H1 (cell line): ENCODE measurements at regions not wholly inside any gene's neighbourhood (a gene's known extent, or its start where the extent isn't known, plus 50 kb on each side); places are given as distances from the start of the nearest gene placed in this dataset.
"Not testable (repeated sequence)": the region's sequence is repeated elsewhere in the genome, so short reads cannot be mapped to it uniquely, and the experiment has no call there.

Experiments used
- CTCF ChIA-PET: fragments of 300-600 bp; sonication (Branson Sonifier 250); formaldehyde crosslinking; loops from one replicate; lab custom pipeline; 2021; ENCODE audit not compliant: partially characterized antibody; lab: Charles Lee
- POLR2A ChIA-PET: fragments of 300-600 bp; sonication (Branson Sonifier 250); formaldehyde crosslinking; loops from one replicate; lab custom pipeline; 2021; ENCODE audit warnings: inconsistent platforms; ENCODE audit not compliant: partially characterized antibody; lab: Charles Lee
- DNase-seq, 2 experiments: peaks; one replicate each; pipeline versions ENCODE4 v3.0.0 to v3.0.0-alpha.2; 2010 to 2022; ENCODE audit warnings: low spot score in 2 of 2, low read depth in 1 of 2, mixed read lengths in 1 of 2
- FAIRE-seq: peaks from 2 replicates; lab custom pipeline; 2011; peaks lifted over from hg19 to GRCh38; lab: Jason Lieb, UNC
- H2AFZ ChIP-seq: 2 replicates; pipeline ENCODE4 v1.8.1; 2012; ENCODE audit warnings: low read length, inconsistent platforms
- H2AK5ac ChIP-seq: 2 replicates; pipeline ENCODE4 v1.6.1; 2013; ENCODE audit warnings: low read depth, low read length
- H2BK120ac ChIP-seq: replicated peaks from 2 replicates; pipeline ENCODE3; 2013; ENCODE audit warnings: low read depth, low read length, inconsistent platforms
- H2BK12ac ChIP-seq: 2 replicates; pipeline ENCODE4 v1.6.1; 2013; ENCODE audit warnings: low read depth, low read length
- H2BK15ac ChIP-seq: 2 replicates; pipeline ENCODE4 v1.6.1; 2013; ENCODE audit warnings: low read length
- H2BK20ac ChIP-seq: 2 replicates; pipeline ENCODE4 v1.6.1; 2013; ENCODE audit warnings: low read length
- H2BK5ac ChIP-seq: 2 replicates; pipeline ENCODE4 v1.6.1; 2013; ENCODE audit warnings: low read depth, low read length
- H3K14ac ChIP-seq: 2 replicates; pipeline ENCODE4 v1.6.1; 2013; ENCODE audit warnings: inconsistent platforms; ENCODE audit not compliant: insufficient read length
- H3K18ac ChIP-seq: 2 replicates; pipeline ENCODE4 v1.6.1; 2013; ENCODE audit warnings: low read length; ENCODE audit errors: extremely low read depth
- H3K23ac ChIP-seq: 2 replicates; pipeline ENCODE4 v1.6.1; 2013; ENCODE audit warnings: inconsistent platforms; ENCODE audit not compliant: insufficient read length
- H3K23me2 ChIP-seq: 2 replicates; pipeline ENCODE4 v1.6.1; 2013; ENCODE audit warnings: low read depth, low read length
- H3K27ac ChIP-seq: 2 replicates; pipeline ENCODE4 v1.6.1; 2011; ENCODE audit warnings: low read depth, low read length, inconsistent platforms
- H3K27me3 ChIP-seq, 4 experiments: replicated peaks in 1 of 4; 1 replicate in 1 of 4; 2 replicates in 3 of 4; pipeline versions ENCODE4 v1.6.1 to v1.8.1; 2011 to 2013; ENCODE audit warnings: low read length in 3 of 4, mild to moderate bottlenecking in 3 of 4, inconsistent platforms in 2 of 4, mixed read lengths in 2 of 4, moderate library complexity in 1 of 4; ENCODE audit not compliant: control insufficient read depth in 3 of 4, insufficient read depth in 3 of 4; ENCODE audit errors: extremely low read depth in 1 of 4
- H3K36me3 ChIP-seq, 4 experiments: 2 replicates each; pipeline versions ENCODE4 v1.6.1 to v1.8.1; 2011 to 2013; ENCODE audit warnings: mild to moderate bottlenecking in 4 of 4, low read length in 3 of 4, moderate library complexity in 2 of 4, control low read depth in 1 of 4, inconsistent platforms in 1 of 4; ENCODE audit not compliant: insufficient read depth in 4 of 4, control insufficient read depth in 2 of 4
- H3K4ac ChIP-seq: replicated peaks from 2 replicates; pipeline ENCODE3; 2013; ENCODE audit warnings: low read length, low read depth, mixed read lengths, inconsistent platforms; ENCODE audit not compliant: insufficient read length
- H3K4me1 ChIP-seq, 4 experiments: replicated peaks in 1 of 4; 1 replicate in 1 of 4; 2 replicates in 3 of 4; pipeline versions ENCODE4 v1.6.1 to v1.8.1; 2011 to 2013; ENCODE audit warnings: low read length in 3 of 4, inconsistent platforms in 2 of 4, mixed read lengths in 1 of 4; ENCODE audit not compliant: insufficient read depth in 4 of 4, control insufficient read depth in 3 of 4
- H3K4me2 ChIP-seq, 2 experiments: 2 replicates each; pipeline versions ENCODE4 v1.6.1 to v1.8.1; 2011 to 2013; ENCODE audit warnings: low read depth in 2 of 2, low read length in 2 of 2, control low read depth in 1 of 2, inconsistent platforms in 1 of 2, mild to moderate bottlenecking in 1 of 2; ENCODE audit not compliant: insufficient read depth in 1 of 2
- H3K4me3 ChIP-seq, 4 experiments: fragments of 200-600, 300-600 bp in 1 of 4; sonication (generic), shearing (Covaris generic), sonication (Bioruptor Twin) in 1 of 4; 2 replicates each; pipeline versions ENCODE4 v1.5.1 to v1.8.1; 2011 to 2016; ENCODE audit warnings: low read length in 4 of 4, low read depth in 3 of 4, control low read depth in 2 of 4, inconsistent platforms in 2 of 4, mild to moderate bottlenecking in 2 of 4, mixed read lengths in 1 of 4, moderate library complexity in 1 of 4; ENCODE audit not compliant: insufficient read depth in 2 of 4; ENCODE audit errors: extremely low read depth in 1 of 4
- H3K56ac ChIP-seq: replicated peaks from 2 replicates; pipeline ENCODE3; 2013; ENCODE audit warnings: low read depth, mild to moderate bottlenecking, mixed read lengths, low read length, inconsistent platforms; ENCODE audit not compliant: insufficient read length
- H3K79me1 ChIP-seq: 2 replicates; pipeline ENCODE4 v1.6.1; 2013; ENCODE audit warnings: low read depth, low read length, control low read depth
- H3K79me2 ChIP-seq, 2 experiments: 2 replicates each; pipeline versions ENCODE4 v1.6.1 to v1.8.1; 2012 to 2013; ENCODE audit warnings: low read length in 2 of 2, mild to moderate bottlenecking in 2 of 2, inconsistent platforms in 1 of 2; ENCODE audit not compliant: insufficient read depth in 2 of 2, control insufficient read depth in 1 of 2
- H3K9ac ChIP-seq, 4 experiments: replicated peaks in 1 of 4; 1 replicate in 1 of 4; 2 replicates in 3 of 4; pipeline versions ENCODE4 v1.6.1 to v1.8.1; 2011 to 2013; ENCODE audit warnings: low read depth in 3 of 4, low read length in 3 of 4, control low read depth in 2 of 4, mild to moderate bottlenecking in 2 of 4, moderate library complexity in 2 of 4, inconsistent platforms in 1 of 4; ENCODE audit errors: extremely low read depth in 1 of 4
- H3K9me3 ChIP-seq, 2 experiments: 2 replicates each; pipeline versions ENCODE4 v1.6.1 to v1.8.1; 2012 to 2013; ENCODE audit warnings: mild to moderate bottlenecking in 2 of 2, moderate library complexity in 2 of 2, control low read depth in 1 of 2, inconsistent platforms in 1 of 2, low read depth in 1 of 2, low read length in 1 of 2, mixed read lengths in 1 of 2; ENCODE audit not compliant: insufficient read depth in 2 of 2
- H4K20me1 ChIP-seq, 2 experiments: replicated peaks in 1 of 2; 2 replicates each; pipeline versions ENCODE3 to v1.8.1; 2011 to 2013; ENCODE audit warnings: inconsistent platforms in 2 of 2, low read length in 2 of 2, mild to moderate bottlenecking in 1 of 2; ENCODE audit not compliant: insufficient read depth in 2 of 2, control insufficient read depth in 1 of 2
- H4K5ac ChIP-seq: 2 replicates; pipeline ENCODE4 v1.6.1; 2013; ENCODE audit warnings: low read length, low read depth, mixed read lengths, inconsistent platforms; ENCODE audit not compliant: insufficient read length
- H4K8ac ChIP-seq: 2 replicates; pipeline ENCODE4 v1.8.0; 2013; ENCODE audit warnings: mild to moderate bottlenecking, moderate library complexity, low read length, inconsistent platforms; ENCODE audit not compliant: insufficient read depth; ENCODE audit errors: extremely low read depth
- H4K91ac ChIP-seq: replicated peaks from 2 replicates; pipeline ENCODE3; 2013; ENCODE audit warnings: low read length, mixed read lengths, inconsistent platforms; ENCODE audit not compliant: insufficient read length
- WGBS, 2 experiments: shearing (Covaris generic) in 1 of 2; methylation state at CpG; one replicate each; pipeline versions ENCODE4 v1.1.6 to v1.1.7; 2013 to 2015; ENCODE audit warnings: low lambda C conversion rate in 2 of 2, mixed read lengths in 2 of 2, inconsistent platforms in 1 of 2, low coverage in 1 of 2, missing lambda C conversion rate in 1 of 2; ENCODE audit not compliant: insufficient replicate concordance in 2 of 2, insufficient coverage in 1 of 2, insufficient read length in 1 of 2; ENCODE audit errors: extremely low coverage in 1 of 2, missing lambda C conversion rate in 1 of 2; 5-methylcytosine and 5-hydroxymethylcytosine counted together

DNA sequence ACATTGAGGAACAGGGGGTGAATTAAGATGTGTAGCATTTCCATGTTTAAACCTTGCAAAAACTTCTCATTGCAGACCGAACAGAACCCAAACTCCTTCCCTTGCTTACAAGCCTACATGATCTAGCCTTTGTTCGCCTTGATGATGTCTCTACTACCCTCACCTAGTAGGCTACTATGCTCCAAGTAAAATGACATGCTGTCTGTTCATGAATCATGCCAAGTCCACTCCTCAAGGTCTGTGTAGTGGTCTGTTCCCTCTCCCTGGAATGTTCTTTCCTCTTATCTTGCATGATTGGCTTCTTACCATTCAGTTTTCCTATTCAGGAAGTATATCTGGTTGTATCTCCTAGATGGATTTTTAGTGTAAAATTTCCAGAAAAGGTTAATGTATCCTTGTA lies 4778.6 kb upstream of the OR11H1 start:
- CTCF ChIA-PET, H3K23ac ChIP-seq, H3K79me2 ChIP-seq, H2BK120ac ChIP-seq, H3K4me1 ChIP-seq, DNase-seq, H3K36me3 ChIP-seq, H2BK20ac ChIP-seq, H4K8ac ChIP-seq, H2BK15ac ChIP-seq, FAIRE-seq, H3K23me2 ChIP-seq, H3K79me1 ChIP-seq, H4K20me1 ChIP-seq, H2AK5ac ChIP-seq, H2BK12ac ChIP-seq, H3K4me2 ChIP-seq, H3K27ac ChIP-seq, POLR2A ChIA-PET, H2AFZ ChIP-seq, H3K56ac ChIP-seq, H3K14ac ChIP-seq, H2BK5ac ChIP-seq, H3K18ac ChIP-seq, H3K27me3 ChIP-seq, H3K4me3 ChIP-seq, H4K5ac ChIP-seq, H4K91ac ChIP-seq, H3K4ac ChIP-seq: not testable (repeated sequence)
- H3K9me3 ChIP-seq, result peaks cover 38 to 52% of the 10 kb centered on the region in 2 experiments
- 58% methylated on average over 2 of the region's 2 CpGs; no CpG with 5 or more reads in 1 of the 2 experiments for WGBS, 2 experiments
- peak overlapping the region in 1 of 4 experiments; percentile 34; a peak in 1 of 7 replicates for H3K9ac ChIP-seq

DNA sequence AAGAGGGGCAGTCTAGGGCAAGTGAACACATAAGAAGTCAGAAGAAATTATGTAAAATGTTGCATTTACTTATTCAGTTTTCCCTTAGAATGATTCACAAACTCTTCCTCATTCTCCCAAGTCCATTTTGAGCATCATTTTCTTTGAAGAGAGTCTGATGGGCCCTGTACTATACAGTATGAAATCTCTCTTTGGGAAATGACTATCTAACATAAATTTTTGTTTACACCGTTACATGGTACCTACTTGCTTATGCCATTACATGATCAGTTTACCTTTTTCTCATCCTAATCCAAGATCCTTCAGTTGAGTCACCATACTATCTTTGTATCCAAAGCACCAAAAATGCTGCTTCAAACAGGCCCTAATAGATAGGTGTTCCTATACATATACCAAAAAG lies 4774.4 kb upstream of the OR11H1 start:
- H3K18ac ChIP-seq, H2BK15ac ChIP-seq, H4K20me1 ChIP-seq, H2AK5ac ChIP-seq, DNase-seq, CTCF ChIA-PET, H3K4me2 ChIP-seq, POLR2A ChIA-PET, H3K79me1 ChIP-seq, H3K4me3 ChIP-seq, H3K27me3 ChIP-seq, H3K36me3 ChIP-seq, H3K4me1 ChIP-seq, H3K23ac ChIP-seq, H4K91ac ChIP-seq, H3K27ac ChIP-seq, H4K8ac ChIP-seq, H4K5ac ChIP-seq, H2AFZ ChIP-seq, H2BK20ac ChIP-seq, H2BK12ac ChIP-seq, H2BK5ac ChIP-seq, H3K4ac ChIP-seq, FAIRE-seq, H3K23me2 ChIP-seq, H3K14ac ChIP-seq, H3K9ac ChIP-seq, H3K56ac ChIP-seq, H3K79me2 ChIP-seq, H2BK120ac ChIP-seq: not testable (repeated sequence)
- WGBS, 2 experiments, result 86% methylated on average over 1 of the region's 1 CpG; no CpG with 5 or more reads in 1 of the 2 experiments
- peaks cover 45 to 49% of the 10 kb centered on the region in 2 experiments for H3K9me3 ChIP-seq
